Activated CD4-positive, CD25-positive, alpha-beta regulatory T cell treated with anti-CD3 and anti-CD28 coated beads, Interleukin-2, amount 50 U/mL, for 24 hours (primary cell): ENCODE measurements at regions not wholly inside any gene's neighbourhood (a gene's known extent, or its start where the extent isn't known, plus 50 kb on each side); places are given as distances from the start of the nearest gene placed in this dataset.
"Not testable (repeated sequence)": the region's sequence is repeated elsewhere in the genome, so short reads cannot be mapped to it uniquely, and the experiment has no call there.

Experiments
- ATAC-seq, 2 donors: fragments of 150-1000 bp; cut with Tn5 transposase; one replicate each; pipeline ENCODE4 v1.10.0; 2021; ENCODE audit warnings: mild to moderate bottlenecking in 1 of 2, moderate library complexity in 1 of 2

- no peak for ATAC-seq
These were observed 838.6 kb downstream of the LTN1 start for GRCh38 chr21:28154121-28154520.

GRCh38 chr21:28152732-28153131 lies 839.9 kb downstream of the LTN1 start:
- no peak for ATAC-seq

- ATAC-seq, result no peak
These were observed 840.9 kb downstream of the LTN1 start for GRCh38 chr21:28151758-28152157.

GRCh38 chr21:28150778-28151177 lies 841.9 kb downstream of the LTN1 start:
- no peak for ATAC-seq

- no peak for ATAC-seq
These were observed 844.1 kb downstream of the LTN1 start for GRCh38 chr21:28148400-28149064.

GRCh38 chr21:28144653-28145052 lies 848.0 kb downstream of the LTN1 start:
- no peak for ATAC-seq

- ATAC-seq, result no peak
These were observed 848.6 kb downstream of the LTN1 start for GRCh38 chr21:28144089-28144488.

GRCh38 chr21:28142697-28143096 lies 850.0 kb downstream of the LTN1 start:
- ATAC-seq, result no peak

- ATAC-seq, result no peak
These were observed 854.4 kb downstream of the LTN1 start for GRCh38 chr21:28138272-28138671.

- no peak for ATAC-seq
These were observed 855.9 kb downstream of the LTN1 start for GRCh38 chr21:28136656-28137255.

GRCh38 chr21:28135646-28136045 lies 857.0 kb downstream of the LTN1 start:
- no peak for ATAC-seq

GRCh38 chr21:28133116-28133515 lies 859.6 kb downstream of the LTN1 start:
- no peak for ATAC-seq

GRCh38 chr21:28132713-28133112 lies 860.0 kb downstream of the LTN1 start:
- no peak for ATAC-seq

- ATAC-seq, result no peak
These were observed 865.4 kb downstream of the LTN1 start for GRCh38 chr21:28127175-28127785.

GRCh38 chr21:28126521-28127174 lies 866.0 kb downstream of the LTN1 start:
- no peak for ATAC-seq

GRCh38 chr21:28124541-28124940 lies 868.1 kb downstream of the LTN1 start:
- no peak for ATAC-seq

- ATAC-seq, result no peak
These were observed 874.1 kb downstream of the LTN1 start for GRCh38 chr21:28118570-28118969.

GRCh38 chr21:28114986-28115385 lies 877.7 kb downstream of the LTN1 start:
- not testable (repeated sequence) for ATAC-seq

GRCh38 chr21:28113718-28114117 lies 879.0 kb downstream of the LTN1 start:
- no peak for ATAC-seq

GRCh38 chr21:28112511-28112910 lies 880.2 kb downstream of the LTN1 start:
- ATAC-seq, result no peak

GRCh38 chr21:28111151-28111619 lies 881.5 kb downstream of the LTN1 start:
- ATAC-seq, result no peak

- ATAC-seq, result no peak
These were observed 882.0 kb downstream of the LTN1 start for GRCh38 chr21:28110716-28111115.

- no peak for ATAC-seq
These were observed 882.6 kb downstream of the LTN1 start for GRCh38 chr21:28110074-28110473.
